GM18508 (cell line): ENCODE measurements at regions not wholly inside any gene's neighbourhood (a gene's known extent, or its start where the extent isn't known, plus 50 kb on each side); places are given as distances from the start of the nearest gene placed in this dataset.
A peak's percentile ranks its signal among the peaks of the same experiment; 100 is the strongest.
"Not testable (repeated sequence)": the region's sequence is repeated elsewhere in the genome, so short reads cannot be mapped to it uniquely, and the experiment has no call there.

ENCODE experiments used
- ATAC-seq: cut with Tn5 transposase; IDR thresholded peaks from one replicate; pipeline ENCODE4 v1.9.1; 2021; ENCODE audit warnings: moderate number of reproducible peaks; ENCODE audit not compliant: insufficient read depth, unreplicated experiment

DNA sequence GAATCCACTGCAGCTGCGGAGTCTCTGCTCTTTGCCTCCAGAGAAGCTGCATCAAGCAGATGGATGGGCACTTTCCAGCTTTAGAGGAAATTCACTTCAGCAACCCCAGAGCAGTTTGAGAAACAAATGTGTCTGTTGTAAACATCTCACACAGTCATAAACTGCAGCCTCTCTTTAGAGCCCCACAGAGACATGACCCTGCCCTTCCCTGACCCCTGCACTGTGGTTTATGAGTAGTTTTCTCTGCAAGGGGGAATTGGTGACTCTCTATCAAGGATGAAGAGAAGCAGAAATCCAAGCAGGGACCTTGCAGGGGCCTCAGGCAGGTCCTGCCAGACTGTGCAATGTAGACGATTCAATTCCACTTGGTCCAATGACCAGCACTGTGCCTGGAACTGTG lies 160.2 kb downstream of the SH2D4B start:
- ATAC-seq = no peak

DNA sequence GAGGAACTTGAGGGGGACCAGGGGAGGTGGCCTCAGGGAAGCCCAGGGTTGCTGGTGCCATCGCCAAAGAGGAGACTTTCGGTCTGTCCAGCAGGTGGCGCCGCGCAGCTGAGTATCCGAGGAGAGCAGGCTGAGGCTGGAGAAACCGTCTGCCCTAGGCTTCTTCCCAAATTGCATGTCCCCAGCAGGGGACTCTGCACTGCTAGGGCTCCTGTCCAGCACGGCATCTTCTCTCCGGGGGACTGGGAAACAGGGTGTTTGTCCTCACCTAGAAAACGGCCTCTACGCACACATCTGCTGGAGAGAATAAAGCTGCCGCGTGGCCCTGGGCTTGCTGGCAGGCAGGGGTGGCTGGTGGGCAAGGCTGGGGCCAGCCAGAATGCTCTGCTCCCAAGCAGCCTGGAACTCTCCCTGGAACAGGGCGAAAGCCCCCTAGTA lies 161.9 kb downstream of the SH2D4B start:
- peak; percentile 81 for ATAC-seq

GRCh38 chr10:80700252-80700651 lies 162.6 kb downstream of the SH2D4B start:
- no peak for ATAC-seq

DNA sequence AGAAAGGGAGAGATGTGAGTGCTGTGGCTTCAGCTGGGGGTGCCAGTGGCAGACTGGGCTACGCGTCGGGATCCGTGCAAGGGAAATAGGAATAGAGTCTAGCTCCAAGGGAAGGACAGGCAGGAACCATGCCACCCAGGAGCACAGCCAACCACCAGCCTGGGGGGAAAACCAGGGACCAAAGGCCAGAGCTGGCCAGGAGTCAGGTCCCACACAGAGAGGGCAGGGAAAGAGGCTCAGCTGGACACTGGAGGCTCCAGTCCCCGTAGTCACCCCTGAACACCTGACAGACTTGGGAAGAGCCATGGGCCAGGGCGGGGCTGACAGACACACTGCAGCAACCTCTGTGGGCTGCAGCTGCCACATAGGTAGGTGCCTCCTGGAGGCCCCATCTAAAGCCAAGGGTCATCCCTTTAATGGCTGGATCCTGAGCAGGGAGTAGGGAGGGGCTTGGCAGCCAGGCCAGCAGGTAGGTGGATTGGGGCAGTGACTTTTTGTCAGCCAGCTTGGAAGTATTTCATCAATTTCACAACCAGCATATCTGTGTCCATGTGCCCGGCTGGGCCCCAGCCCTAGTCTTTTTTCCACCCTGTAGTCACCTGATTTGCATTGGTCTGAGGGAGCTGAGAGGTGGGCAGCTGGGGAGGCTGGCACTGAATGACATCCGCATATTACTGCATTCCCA lies 163.2 kb downstream of the SH2D4B start:
- no peak for ATAC-seq

DNA sequence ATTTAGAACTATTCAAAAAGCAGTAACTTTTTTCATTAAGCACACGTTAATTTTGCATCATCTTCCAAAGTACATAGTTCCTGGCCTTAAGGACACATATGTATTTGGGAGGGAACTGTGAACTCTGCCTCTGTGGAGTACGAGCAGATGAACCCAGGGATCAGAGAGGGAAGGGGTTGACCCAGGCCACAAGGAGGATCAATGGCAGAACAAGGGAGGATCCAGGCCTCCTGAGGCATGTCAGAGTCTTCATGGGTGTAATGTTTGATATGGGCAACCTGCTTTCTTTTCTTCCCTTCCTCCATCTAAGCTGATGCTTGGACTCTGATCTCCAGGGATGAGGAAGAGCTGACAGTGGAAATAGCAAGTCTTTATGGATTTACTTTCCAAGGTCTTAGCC lies 164.0 kb downstream of the SH2D4B start:
- ATAC-seq = no peak

DNA sequence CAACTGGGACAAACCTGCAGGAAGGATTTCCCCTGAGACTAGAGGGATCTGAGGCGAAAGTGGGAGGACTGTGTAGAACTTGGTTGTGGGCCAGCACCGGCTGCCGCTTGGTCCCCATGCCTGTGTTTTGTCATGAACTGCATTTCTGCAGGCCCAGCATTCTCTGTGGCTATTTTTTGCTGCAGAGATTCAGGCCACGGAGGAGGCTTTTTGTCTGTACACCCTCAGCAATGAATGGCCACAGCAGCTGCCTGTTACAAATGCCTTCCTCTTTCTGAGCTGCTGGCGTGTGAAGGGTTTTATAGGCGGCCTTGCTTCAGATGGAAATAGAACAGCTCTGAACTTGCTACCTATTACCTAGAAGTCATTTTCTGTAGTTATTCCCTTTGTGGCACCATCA lies 164.4 kb downstream of the SH2D4B start:
- ATAC-seq = no peak

DNA sequence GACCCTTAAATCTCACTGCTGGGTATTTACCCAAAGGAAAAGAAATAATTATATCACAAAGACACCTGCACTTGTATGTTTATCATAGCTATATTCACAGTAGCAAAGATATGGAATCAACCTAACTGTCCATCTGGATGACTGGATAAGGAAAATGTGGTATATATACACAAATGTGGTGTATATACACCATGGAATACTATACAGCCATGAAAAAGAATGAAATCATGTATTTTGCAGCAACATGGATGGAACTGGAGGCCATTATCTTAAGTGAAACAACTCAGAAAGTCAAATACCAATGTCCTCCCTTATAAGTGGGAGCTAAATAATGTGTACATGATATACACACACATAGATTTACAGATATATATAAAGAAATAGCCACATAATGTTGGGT lies 168.2 kb downstream of the SH2D4B start:
- ATAC-seq = no peak

- no peak for ATAC-seq
Observed at GRCh38 chr10:80708185-80708584, 170.5 kb downstream of the SH2D4B start.

GRCh38 chr10:80708808-80709207 lies 171.1 kb downstream of the SH2D4B start:
- no peak for ATAC-seq

GRCh38 chr10:80709866-80710265 lies 172.2 kb downstream of the SH2D4B start:
- ATAC-seq = no peak

GRCh38 chr10:80713398-80713928 lies 175.8 kb downstream of the SH2D4B start:
- ATAC-seq = no peak

DNA sequence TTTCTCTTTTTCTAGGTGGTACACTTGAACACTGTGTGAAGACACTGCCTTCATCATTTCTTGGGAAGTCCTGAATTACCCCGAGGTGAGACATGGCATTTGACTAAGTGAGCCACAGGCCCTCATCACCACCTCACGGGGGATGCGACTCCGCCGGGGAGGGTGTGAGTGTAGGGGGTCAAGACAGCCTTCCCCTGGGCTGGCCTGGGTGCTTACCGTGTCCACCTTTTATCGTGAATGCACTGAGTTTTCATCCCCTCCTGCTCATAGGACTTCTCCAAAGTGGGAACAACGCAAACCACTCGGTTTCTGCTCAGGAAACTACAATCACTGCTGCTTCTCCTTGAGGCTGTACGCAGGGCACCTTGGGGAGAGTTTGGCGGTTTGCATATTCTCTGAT lies 176.9 kb downstream of the SH2D4B start:
- ATAC-seq = no peak

DNA sequence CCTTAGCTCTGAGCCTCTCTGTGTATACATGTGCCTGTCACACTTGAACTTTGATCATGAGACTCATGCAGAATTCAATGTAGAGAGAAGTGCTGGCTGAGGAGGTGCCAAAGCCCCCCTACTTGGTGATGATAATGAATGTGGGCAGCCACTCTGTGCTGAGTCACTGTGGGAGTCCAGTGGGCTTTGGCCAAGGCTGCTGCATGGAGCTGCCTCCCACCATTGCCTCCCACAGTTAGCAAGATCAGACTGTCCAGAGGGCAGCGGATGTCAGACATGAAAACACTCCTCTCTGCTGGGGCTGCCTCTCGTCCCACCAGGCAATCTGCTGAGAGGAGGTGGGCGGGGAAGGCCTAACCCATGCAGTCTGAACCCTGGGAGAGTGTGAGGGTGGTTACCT lies 180.3 kb downstream of the SH2D4B start:
- ATAC-seq = no peak

GRCh38 chr10:80719935-80720334 lies 182.2 kb downstream of the SH2D4B start:
- ATAC-seq = no peak

GRCh38 chr10:80720549-80720948 lies 182.8 kb downstream of the SH2D4B start:
- no peak for ATAC-seq

DNA sequence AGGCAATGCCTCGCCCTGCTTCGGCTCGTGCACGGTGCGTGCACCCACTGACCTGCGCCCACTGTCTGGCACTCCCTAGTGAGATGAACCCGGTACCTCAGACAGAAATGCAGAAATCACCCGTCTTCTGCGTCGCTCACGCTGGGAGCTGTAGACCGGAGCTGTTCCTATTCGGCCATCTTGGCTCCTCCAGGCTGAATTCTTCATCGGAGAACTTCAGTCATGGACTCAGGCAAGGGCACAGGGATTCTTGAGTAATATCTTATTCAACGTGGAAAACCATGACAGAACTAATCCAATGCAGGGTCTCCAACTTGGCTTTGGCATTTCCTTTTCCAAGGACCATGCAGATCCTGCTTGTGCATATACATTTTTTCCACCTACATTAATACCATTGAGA lies 190.7 kb downstream of the SH2D4B start:
- ATAC-seq = not testable (repeated sequence)

- ATAC-seq = no peak
Observed at GRCh38 chr10:80729896-80730295, 192.2 kb downstream of the SH2D4B start.

DNA sequence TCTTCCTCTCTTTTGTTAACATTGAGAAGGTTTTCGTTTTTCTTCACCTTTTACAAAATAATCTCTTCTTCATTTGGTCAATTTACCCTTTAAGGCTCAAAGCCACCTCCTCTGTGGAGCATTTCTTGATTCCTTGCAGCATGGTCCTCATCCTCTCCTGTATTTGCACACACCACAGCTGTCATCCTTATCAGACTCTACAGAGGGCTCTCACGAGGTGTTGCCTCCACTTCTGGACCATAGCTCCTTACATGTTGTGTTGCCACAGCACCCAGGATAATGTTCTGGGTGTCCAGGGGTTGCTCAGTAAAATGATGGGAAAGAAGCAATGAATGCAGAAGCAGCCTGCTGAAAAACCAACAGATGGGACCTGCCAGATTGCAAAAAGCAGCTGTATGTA lies 192.8 kb downstream of the SH2D4B start:
- no peak for ATAC-seq

GRCh38 chr10:80734589-80734988 lies 196.9 kb downstream of the SH2D4B start:
- ATAC-seq = no peak

GRCh38 chr10:80737209-80737608 lies 199.5 kb downstream of the SH2D4B start:
- ATAC-seq = no peak

DNA sequence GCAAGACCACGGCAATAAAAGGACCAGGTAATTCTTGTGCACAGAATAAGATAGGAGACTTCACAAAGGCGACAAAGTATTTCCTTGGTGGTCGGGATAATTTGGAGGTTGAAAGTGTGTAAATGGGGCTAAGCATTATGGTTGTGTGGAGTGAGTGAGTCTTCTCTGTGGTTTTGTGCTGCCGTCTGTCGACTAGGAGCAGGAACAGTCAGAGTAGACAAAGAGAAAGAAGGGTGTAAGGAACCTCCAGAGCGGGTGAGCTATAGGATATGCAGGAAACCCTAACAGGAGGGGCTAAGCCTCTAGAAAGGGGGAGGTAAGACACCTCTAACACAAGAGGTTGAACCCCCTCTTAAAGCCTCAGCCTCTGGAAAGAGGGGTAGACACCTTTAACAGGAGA lies 201.6 kb downstream of the SH2D4B start:
- no peak for ATAC-seq

- no peak for ATAC-seq
Observed at GRCh38 chr10:80739963-80740715, 202.4 kb downstream of the SH2D4B start.
